ENCODE measurements at regions not wholly inside any gene's neighbourhood (a gene's known extent, or its start where the extent isn't known, plus 50 kb on each side); places are given as distances from the start of the nearest gene placed in this dataset.

- TF ChIP-seq CTCF (IDR thresholded peaks at IDR 0.05; ENCODE audit: low read depth, low read length): no peak
- H3K4me3 ChIP-seq (ENCODE audit: low read depth, low read length): no peak overlapping the region
- DNase-seq (ENCODE audit: low read depth, low spot score): no peak
- in situ Hi-C loops (cut with HindIII; ENCODE audit: low sequenced_read_pairs): no loop called here
Measured at GRCh38 chr1:4425892-4426291, 228.5 kb upstream of the AJAP1 start.

- no peak for TF ChIP-seq CTCF (IDR thresholded peaks at IDR 0.05; ENCODE audit: low read depth, low read length)
- DNase-seq (ENCODE audit: low read depth, low spot score): no peak
- H3K4me3 ChIP-seq (ENCODE audit: low read depth, low read length): no peak overlapping the region
- in situ Hi-C loops (cut with HindIII; ENCODE audit: low sequenced_read_pairs): no loop called here
Measured at GRCh38 chr1:4428711-4429110, 225.7 kb upstream of the AJAP1 start.

- no peak for TF ChIP-seq CTCF (IDR thresholded peaks at IDR 0.05; ENCODE audit: low read depth, low read length)
- DNase-seq (ENCODE audit: low read depth, low spot score): no peak
- in situ Hi-C loops (cut with HindIII; ENCODE audit: low sequenced_read_pairs): no loop called here
- no peak overlapping the region for H3K4me3 ChIP-seq (ENCODE audit: low read depth, low read length)
Measured at GRCh38 chr1:4430406-4431365, 223.7 kb upstream of the AJAP1 start.

GRCh38 chr1:4431491-4431890, 222.9 kb upstream of the AJAP1 start:
- DNase-seq (ENCODE audit: low read depth, low spot score): no peak
- no peak overlapping the region for H3K4me3 ChIP-seq (ENCODE audit: low read depth, low read length)
- in situ Hi-C loops (cut with HindIII; ENCODE audit: low sequenced_read_pairs): no loop called here
- no peak for TF ChIP-seq CTCF (IDR thresholded peaks at IDR 0.05; ENCODE audit: low read depth, low read length)

GRCh38 chr1:4433075-4433474, 221.3 kb upstream of the AJAP1 start:
- DNase-seq (ENCODE audit: low read depth, low spot score): no peak
- in situ Hi-C loops (cut with HindIII; ENCODE audit: low sequenced_read_pairs): no loop called here

GRCh38 chr1:4444086-4444485, 210.3 kb upstream of the AJAP1 start:
- no peak for TF ChIP-seq CTCF (IDR thresholded peaks at IDR 0.05; ENCODE audit: low read depth, low read length)
- in situ Hi-C loops (cut with HindIII; ENCODE audit: low sequenced_read_pairs): no loop called here

More at GRCh38 chr1:4433075-4433474, 221.3 kb upstream of the AJAP1 start:
- TF ChIP-seq CTCF (IDR thresholded peaks at IDR 0.05; ENCODE audit: low read depth, low read length): no peak
- H3K4me3 ChIP-seq (ENCODE audit: low read depth, low read length): no peak overlapping the region

More at GRCh38 chr1:4444086-4444485, 210.3 kb upstream of the AJAP1 start:
- H3K4me3 ChIP-seq (ENCODE audit: low read depth, low read length): no peak overlapping the region
- DNase-seq (ENCODE audit: low read depth, low spot score): no peak

Data from astrocyte of the spinal cord (primary cell).